ENCODE measurements at regions not wholly inside any gene's neighbourhood (a gene's known extent, or its start where the extent isn't known, plus 50 kb on each side); places are given as distances from the start of the nearest gene placed in this dataset.

DNA sequence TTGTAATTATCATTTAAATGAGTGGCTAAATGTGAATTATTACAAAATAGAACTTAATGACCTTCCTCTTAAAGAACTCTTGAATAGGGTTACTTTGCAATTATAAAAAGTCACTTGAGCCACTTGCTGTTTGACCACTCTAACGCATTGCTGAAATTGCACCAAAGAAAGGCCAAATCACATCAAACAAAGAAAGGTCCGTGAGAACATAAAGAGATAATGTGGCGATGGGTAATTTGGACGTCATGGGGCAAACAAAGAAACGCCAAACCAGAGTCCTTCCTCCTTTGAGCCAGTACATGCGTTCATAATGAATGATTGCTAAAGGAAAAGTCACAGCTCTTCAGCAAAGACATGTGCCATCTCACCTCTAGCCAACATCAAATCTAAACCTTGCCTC lies 229.8 kb upstream of the STS start:
- DNase-seq: no peak
- intact Hi-C loops (cut with DNase I): no loop called here

DNA sequence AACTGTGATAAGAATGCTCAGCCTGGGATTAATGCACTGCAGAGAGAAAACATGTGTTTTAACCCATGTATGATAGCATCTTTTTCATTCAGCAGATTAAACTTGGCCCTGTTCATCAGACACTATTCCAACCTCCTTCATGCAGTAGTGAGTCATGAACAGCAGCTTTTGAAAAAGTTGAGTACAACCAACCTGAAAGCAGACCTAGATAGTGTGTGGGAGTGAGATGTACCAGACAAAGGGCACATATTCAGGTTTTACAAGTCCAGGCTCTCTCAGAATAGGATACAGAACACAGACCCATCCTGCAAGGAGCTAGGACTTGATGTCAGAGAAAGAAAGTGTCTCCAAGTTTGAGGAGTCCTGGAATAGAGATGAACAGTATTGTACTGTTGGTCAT lies 237.3 kb upstream of the STS start:
- DNase-seq: no peak
- intact Hi-C loops (cut with DNase I): no loop called here

DNA sequence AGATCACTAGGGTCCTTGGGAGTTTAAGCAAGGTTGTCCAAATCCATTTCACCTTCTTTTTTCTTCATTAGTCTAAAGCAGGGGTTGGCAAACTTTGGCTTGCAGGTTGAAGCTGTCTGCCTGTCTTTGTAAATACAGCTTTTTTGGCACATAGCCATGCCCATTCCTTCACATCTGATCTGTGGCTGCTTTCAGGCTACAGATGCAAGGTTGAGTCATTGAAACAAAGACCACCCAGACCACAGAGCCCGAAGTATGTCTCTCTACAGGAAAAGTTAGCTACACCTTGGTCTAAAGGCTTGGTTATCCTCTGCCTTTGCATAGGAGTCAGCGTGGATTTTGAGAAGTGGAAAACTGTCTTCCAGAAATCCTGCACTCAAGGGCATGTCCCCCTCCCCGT lies 238.1 kb upstream of the STS start:
- intact Hi-C loops (cut with DNase I): no loop called here
- DNase-seq: no peak

GRCh38 chrX:6906608-6907007 lies 240.9 kb upstream of the STS start:
- intact Hi-C loops (cut with DNase I): no loop called here
- no peak for DNase-seq

GRCh38 chrX:6904156-6904555 lies 243.4 kb upstream of the STS start:
- intact Hi-C loops (cut with DNase I): no loop called here
- no peak for DNase-seq

- DNase-seq: no peak
- intact Hi-C loops (cut with DNase I): no loop called here
Measured at GRCh38 chrX:6898371-6898770, 249.1 kb upstream of the STS start.

DNA sequence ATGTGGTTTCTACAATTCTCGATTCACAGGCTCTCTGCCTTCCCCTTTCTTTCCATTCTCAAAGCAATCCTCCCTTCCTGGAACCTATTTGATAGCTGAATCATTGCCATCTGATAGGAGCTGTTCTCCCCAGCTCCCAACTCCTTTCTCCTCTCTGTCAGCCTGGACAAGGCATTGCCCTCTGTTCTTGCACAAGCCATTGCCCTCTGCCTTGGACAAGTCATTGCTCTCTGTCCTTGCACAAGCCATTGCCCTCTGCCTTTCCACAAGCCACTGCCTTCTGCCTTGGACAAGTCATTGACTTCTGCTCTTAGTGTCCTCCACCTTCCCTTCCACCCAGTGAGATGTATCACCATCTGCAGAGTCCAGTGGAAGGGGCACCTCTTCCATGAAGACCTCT lies 256.1 kb upstream of the STS start:
- intact Hi-C loops (cut with DNase I): no loop called here
- DNase-seq: no peak

- DNase-seq: no peak
- intact Hi-C loops (cut with DNase I): no loop called here
Measured at GRCh38 chrX:6890544-6891261, 256.8 kb upstream of the STS start.

- intact Hi-C loops (cut with DNase I): no loop called here
- no peak for DNase-seq
Measured at GRCh38 chrX:6885909-6886308, 261.6 kb upstream of the STS start.

GRCh38 chrX:6885396-6885795 lies 262.1 kb upstream of the STS start:
- DNase-seq: no peak
- intact Hi-C loops (cut with DNase I): no loop called here

GRCh38 chrX:6861456-6861855 lies 286.1 kb upstream of the STS start:
- peak in 18 of 42 donors; percentile 4 to 73 (median 24) for DNase-seq
- intact Hi-C loops (cut with DNase I): no loop called here

DNA sequence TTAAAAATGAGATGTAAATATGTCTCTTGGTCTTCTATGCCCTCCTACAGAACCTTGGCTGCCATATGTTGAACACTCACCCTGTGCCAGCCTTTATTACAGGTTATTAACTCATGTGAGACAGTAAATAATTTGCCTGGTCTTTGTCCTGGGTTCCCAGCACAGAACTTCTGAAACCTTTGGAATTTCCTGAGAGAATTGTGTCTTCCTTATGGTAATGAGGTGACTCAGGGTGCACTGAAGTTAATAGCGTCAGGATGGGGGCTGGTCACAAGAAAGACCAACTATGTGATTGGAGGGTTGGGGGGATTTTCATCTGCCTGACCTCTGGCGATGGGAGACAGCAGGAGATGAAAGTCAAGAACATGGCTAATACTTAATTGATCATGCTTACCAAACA lies 289.8 kb upstream of the STS start:
- DNase-seq: no peak
- intact Hi-C loops (cut with DNase I): no loop called here

DNA sequence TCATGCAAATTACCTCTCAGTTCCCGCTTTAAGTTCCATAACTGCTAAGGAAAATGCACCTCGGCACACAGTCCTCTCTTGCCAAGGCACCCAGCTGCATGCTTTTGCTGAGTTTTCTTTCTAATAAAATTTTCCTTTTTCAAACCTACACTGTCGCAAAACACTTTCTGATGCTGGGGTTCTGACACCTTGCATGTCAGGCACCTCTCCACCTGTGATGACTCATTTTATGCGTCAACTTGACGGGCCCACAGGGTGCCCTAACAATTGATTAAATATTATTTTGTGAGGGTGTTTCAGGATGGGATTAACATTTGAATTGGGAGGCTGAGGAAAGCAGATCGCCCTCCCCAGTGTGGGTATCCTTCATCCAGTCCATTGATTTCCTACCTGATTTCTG lies 291.0 kb upstream of the STS start:
- intact Hi-C loops (cut with DNase I): no loop called here
- DNase-seq: peak in 34 of 42 donors; percentile 1 to 61 (median 30)

DNA sequence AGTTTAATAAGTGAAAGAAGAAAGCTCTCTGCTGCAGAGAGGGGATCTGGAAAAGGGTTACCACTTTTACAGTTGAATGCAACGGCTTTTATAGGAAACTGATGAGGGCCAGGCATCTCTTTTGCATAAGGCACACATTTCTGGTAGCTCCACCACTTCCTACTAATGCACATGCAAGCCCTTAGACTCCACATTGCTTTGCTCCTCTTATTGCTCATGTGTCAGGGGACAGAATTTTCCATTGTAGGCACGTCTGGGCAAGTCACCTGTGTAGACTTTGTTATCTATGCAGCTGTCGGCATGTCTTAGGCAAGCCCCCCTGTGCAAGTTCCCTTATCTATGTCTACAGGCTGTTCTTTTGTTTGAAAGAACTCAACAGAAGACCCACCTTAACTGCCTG lies 294.6 kb upstream of the STS start:
- no peak for DNase-seq
- intact Hi-C loops (cut with DNase I): no loop called here

DNA sequence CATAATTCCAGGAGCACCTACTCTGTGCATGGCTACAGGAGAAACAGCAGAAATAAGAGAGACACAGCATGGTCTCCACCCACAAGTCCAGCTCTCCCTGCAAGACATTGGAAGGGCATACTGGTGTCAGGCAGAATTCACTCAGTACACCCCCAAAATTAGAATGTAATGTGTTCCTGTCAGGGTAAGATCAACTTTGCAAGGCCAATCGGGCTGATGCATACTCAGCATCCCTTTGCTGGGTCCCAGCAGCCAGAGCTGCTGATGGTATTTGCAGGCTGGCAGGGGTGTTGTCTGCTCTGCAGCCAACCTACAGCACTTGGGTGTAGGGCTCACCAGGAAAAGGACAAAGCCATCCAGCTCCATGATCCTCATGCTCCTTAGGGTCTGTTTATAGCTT lies 295.4 kb upstream of the STS start:
- intact Hi-C loops (cut with DNase I): no loop called here
- DNase-seq: no peak

DNA sequence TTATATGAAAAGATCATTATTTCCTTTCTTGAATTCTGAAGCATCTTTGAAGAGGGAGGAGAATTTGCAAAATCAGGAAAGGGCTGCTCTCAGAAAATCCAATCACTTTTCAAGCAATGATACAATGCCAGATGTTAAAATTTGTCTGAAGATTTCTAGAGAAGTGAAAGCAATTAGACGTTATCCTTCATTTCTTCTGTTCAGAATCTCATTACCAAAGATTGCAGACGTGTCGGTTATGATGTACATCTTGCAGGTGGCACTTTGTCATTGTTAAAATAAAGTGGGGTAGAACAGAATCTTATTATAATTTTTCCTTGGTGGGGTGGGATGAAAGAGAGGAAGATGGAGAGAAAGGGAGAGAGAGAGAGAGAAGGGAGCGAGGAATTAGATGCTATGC lies 296.4 kb upstream of the STS start:
- no peak for DNase-seq
- intact Hi-C loops (cut with DNase I): no loop called here

GRCh38 chrX:6849716-6850414 lies 297.6 kb upstream of the STS start:
- intact Hi-C loops (cut with DNase I): no loop called here
- DNase-seq: no peak

DNA sequence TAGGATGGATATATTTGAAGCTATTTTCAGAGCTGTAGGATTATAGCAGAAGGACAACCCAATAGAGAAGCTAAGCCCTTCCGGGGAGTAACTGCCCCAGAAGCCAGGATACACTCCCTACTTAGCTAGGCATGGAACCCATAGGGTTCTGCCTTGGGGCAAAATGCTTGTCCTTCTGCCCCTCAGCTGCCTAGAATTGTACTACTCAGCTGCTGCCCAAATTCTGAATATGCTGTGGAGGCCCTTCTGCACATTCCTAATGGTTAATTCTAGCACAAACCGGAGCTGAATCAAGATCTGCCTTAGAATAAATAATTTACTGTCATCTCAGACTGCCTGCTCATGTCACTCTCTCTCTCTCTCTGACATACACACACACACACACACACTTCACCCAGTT lies 297.7 kb upstream of the VCX3A start:
- intact Hi-C loops (cut with DNase I): no loop called here
- no peak for DNase-seq

DNA sequence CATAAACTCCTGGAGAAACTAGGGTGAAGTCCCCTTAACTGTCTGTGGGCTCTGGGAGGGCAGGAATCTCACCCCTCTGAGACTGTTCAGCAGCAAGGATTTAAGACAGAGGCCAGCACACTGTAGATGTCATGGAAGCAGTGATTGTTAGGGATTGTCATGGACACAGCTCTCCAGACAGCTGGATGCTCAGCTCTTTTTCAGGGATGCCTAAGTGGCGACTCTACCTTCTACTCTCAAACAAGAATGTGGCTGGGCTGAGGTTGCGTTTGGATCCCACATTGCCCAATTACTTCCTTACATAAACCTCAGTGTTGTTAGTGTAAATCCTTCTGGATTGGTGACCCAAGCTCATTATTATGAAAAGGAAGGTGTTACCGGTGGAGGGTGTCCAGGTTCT lies 291.9 kb upstream of the VCX3A start:
- intact Hi-C loops (cut with DNase I): no loop called here
- no peak for DNase-seq

DNA sequence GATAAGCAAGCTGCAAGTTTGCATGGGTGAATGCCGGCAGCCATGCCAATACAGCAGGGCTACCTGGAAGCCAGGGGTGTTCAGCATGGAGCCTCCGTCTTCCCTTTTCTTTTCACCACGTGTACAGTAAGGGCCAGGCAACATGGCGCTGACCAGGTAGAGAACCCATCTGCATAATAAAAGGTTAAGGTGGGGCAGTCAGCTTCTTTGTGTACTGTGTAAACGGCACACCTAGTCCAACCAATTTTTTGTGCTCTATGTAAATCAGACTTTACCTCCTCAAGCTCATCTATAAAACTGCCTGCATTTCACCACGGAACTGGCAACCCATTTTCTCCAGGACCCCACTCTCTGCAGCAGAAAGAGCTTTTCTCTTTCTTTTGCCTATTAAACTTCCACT lies 286.8 kb upstream of the VCX3A start:
- intact Hi-C loops (cut with DNase I): no loop called here
- DNase-seq: no peak

DNA sequence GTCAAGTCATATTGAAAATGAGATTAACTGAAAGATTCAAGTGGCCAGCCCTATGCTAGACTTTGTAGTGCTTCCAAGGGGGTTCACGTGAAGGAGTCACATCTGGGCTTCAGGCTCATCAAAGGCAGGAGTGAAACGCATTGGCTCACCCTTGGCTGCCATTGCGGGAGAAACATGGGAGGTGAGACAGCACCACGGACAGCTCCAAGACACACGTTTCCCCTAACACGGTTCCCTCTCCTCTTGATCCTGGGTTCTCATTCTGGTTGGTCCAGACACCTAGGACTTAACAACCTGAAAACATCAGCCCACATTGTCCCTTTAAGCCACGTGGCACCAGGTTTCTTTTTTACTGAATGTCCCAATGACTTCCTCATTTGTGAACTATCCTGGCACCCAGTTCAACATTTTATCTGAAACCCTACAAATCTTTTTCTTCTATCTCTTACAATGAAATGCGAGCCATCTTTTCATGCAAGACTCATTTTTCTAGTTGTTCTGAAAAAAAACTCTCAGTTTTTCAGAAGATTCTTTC lies 279.0 kb upstream of the VCX3A start:
- intact Hi-C loops (cut with DNase I): no loop called here
- no peak for DNase-seq
